Epithelial cell of esophagus (primary cell): ENCODE measurements at regions not wholly inside any gene's neighbourhood (a gene's known extent, or its start where the extent isn't known, plus 50 kb on each side); places are given as distances from the start of the nearest gene placed in this dataset.

Source experiments
- DNase-seq: peaks from one replicate; pipeline ENCODE4 v3.0.0; 2010; ENCODE audit warnings: low read depth
- H3K4me3 ChIP-seq: 2 replicates; pipeline ENCODE4 v1.5.1; 2011; ENCODE audit warnings: mild to moderate bottlenecking, low read length, control low read depth
- TF ChIP-seq, protein P1 (sequence below): IDR thresholded peaks from 2 replicates; pipeline ENCODE4 v1.5.1; 2011; ENCODE audit warnings: low read depth, mild to moderate bottlenecking, low read length, control low read depth, inconsistent platforms; ENCODE audit not compliant: insufficient read depth; ENCODE audit errors: missing control alignments

DNA sequence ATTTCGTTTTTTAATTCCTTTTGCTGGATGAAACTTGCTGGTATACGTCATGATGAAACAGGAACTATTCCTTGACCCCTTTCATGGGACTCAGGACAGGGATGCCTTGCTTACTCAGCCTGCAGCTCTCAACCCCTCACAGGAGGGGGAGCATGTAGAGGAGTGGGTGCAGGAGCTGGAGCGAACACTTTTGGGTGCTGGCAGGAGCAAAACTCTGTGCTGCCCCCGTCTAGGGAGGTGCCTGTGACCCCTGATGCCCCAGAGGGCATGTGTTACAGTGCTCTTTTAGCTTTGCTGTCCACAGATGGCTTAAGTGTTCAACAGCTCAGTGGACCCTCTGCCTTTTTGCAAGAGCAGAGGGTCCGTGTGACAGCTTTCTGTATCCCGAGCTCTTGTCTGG, 56.8 kb upstream of the TEX13C start:
- H3K4me3 ChIP-seq, result no peak overlapping the region
- TF ChIP-seq, protein P1, sequence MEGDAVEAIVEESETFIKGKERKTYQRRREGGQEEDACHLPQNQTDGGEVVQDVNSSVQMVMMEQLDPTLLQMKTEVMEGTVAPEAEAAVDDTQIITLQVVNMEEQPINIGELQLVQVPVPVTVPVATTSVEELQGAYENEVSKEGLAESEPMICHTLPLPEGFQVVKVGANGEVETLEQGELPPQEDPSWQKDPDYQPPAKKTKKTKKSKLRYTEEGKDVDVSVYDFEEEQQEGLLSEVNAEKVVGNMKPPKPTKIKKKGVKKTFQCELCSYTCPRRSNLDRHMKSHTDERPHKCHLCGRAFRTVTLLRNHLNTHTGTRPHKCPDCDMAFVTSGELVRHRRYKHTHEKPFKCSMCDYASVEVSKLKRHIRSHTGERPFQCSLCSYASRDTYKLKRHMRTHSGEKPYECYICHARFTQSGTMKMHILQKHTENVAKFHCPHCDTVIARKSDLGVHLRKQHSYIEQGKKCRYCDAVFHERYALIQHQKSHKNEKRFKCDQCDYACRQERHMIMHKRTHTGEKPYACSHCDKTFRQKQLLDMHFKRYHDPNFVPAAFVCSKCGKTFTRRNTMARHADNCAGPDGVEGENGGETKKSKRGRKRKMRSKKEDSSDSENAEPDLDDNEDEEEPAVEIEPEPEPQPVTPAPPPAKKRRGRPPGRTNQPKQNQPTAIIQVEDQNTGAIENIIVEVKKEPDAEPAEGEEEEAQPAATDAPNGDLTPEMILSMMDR, result no peak
- DNase-seq, result no peak

DNA sequence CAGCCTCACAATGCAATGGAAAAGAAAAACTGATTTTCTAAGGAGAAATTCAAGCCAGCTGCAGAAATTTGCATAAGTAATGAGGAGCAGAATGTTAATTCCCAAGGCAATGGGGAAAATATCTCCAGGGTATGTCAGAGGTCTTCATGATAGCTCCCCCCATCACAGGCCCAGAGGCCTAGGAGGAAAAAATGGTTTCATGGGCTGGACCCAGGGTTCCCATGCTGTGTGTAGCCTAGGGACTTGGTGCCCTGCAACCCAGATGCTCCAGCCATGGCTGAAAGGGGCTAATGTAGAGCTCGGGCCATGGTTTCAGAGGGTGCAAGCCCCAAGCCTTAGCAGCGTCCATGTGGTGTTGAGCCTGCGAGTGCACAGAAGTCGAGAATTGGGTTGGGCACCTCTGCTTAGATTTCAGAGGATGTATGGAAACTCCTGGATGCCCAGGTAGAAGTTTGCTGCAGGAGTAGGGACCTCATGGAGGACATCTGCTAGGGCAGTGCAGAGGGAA, 53.5 kb upstream of the TEX13C start:
- DNase-seq, result no peak
- TF ChIP-seq, protein P1, result no peak
- no peak overlapping the region for H3K4me3 ChIP-seq
